HUES64 (cell line): ENCODE measurements at regions not wholly inside any gene's neighbourhood (a gene's known extent, or its start where the extent isn't known, plus 50 kb on each side); places are given as distances from the start of the nearest gene placed in this dataset.
A peak's percentile ranks its signal among the peaks of the same experiment; 100 is the strongest.

Experiments used
- H3K27ac ChIP-seq: 2 replicates; pipeline ENCODE4 v1.7.0; 2013; ENCODE audit warnings: low read depth, low read length, inconsistent platforms
- H3K27me3 ChIP-seq: 2 replicates; pipeline ENCODE4 v1.6.1; 2013; ENCODE audit warnings: mild to moderate bottlenecking, low read length; ENCODE audit not compliant: insufficient read depth
- H3K36me3 ChIP-seq: 2 replicates; pipeline ENCODE4 v1.6.1; 2013; ENCODE audit warnings: mild to moderate bottlenecking, low read length; ENCODE audit not compliant: insufficient read depth
- H3K4me1 ChIP-seq: 2 replicates; pipeline ENCODE4 v1.6.1; 2013; ENCODE audit warnings: mild to moderate bottlenecking, low read length, moderate library complexity; ENCODE audit not compliant: insufficient read depth
- H3K4me3 ChIP-seq: 2 replicates; pipeline ENCODE4 v1.5.1; 2013; ENCODE audit warnings: mild to moderate bottlenecking, low read length, moderate library complexity
- H3K9ac ChIP-seq: 2 replicates; pipeline ENCODE4 v1.6.1; 2013; ENCODE audit warnings: mild to moderate bottlenecking, low read depth, low read length
- H3K9me3 ChIP-seq: 2 replicates; pipeline ENCODE4 v1.6.1; 2013; ENCODE audit warnings: low read depth, low read length; ENCODE audit not compliant: insufficient read depth
- WGBS: fragments of 150-250, 120-280 bp; methylation state at CpG from one replicate; pipeline ENCODE4 v1.1.7; 2013; ENCODE audit warnings: missing lambda C conversion rate; 5-methylcytosine and 5-hydroxymethylcytosine counted together

GRCh38 chr20:63103402-63104311 is 96.9 kb upstream of the BHLHE23 start:
- H3K4me3 ChIP-seq = no peak overlapping the region
- no peak overlapping the region for H3K27ac ChIP-seq
- H3K9ac ChIP-seq = no peak overlapping the region
- H3K4me1 ChIP-seq = 0 out of 2 replicates have a peak, but pooled peaks cover 6% of the 10 kb centered on the region
- 69% methylated on average over 19 of the region's 21 CpGs for WGBS
- H3K27me3 ChIP-seq = peaks cover 51% of the 10 kb centered on the region
- H3K36me3 ChIP-seq = no peaks in the 10 kb centered on the region
- H3K9me3 ChIP-seq = no peaks in the 10 kb centered on the region

GRCh38 chr20:63102721-63103375 is 96.1 kb upstream of the BHLHE23 start:
- H3K9me3 ChIP-seq = no peaks in the 10 kb centered on the region
- WGBS = 5% methylated on average over 55 of the region's 55 CpGs
- no peaks in the 10 kb centered on the region for H3K36me3 ChIP-seq
- no peak overlapping the region for H3K27ac ChIP-seq
- H3K4me3 ChIP-seq = peak overlapping the region; percentile 41
- 0 out of 2 replicates have a peak, but pooled peaks cover 6% of the 10 kb centered on the region for H3K4me1 ChIP-seq
- H3K9ac ChIP-seq = no peak overlapping the region
- H3K27me3 ChIP-seq = peaks cover 55% of the 10 kb centered on the region

- H3K4me3 ChIP-seq = peak overlapping the region; percentile 41
- peaks cover 58% of the 10 kb centered on the region for H3K27me3 ChIP-seq
These were observed 95.3 kb upstream of the BHLHE23 start for GRCh38 chr20:63101781-63102720.

GRCh38 chr20:63100926-63101699 is 94.3 kb upstream of the BHLHE23 start:
- peaks cover 58% of the 10 kb centered on the region for H3K27me3 ChIP-seq
- WGBS = 35% methylated on average over 15 of the region's 15 CpGs
- H3K9ac ChIP-seq = no peak overlapping the region
- no peaks in the 10 kb centered on the region for H3K36me3 ChIP-seq
- no peak overlapping the region for H3K27ac ChIP-seq
- H3K9me3 ChIP-seq = no peaks in the 10 kb centered on the region
- no peak overlapping the region for H3K4me3 ChIP-seq
- H3K4me1 ChIP-seq = 0 out of 2 replicates have a peak, but pooled peaks cover 6% of the 10 kb centered on the region

More at GRCh38 chr20:63101781-63102720, 95.3 kb upstream of the BHLHE23 start:
- Histone ChIP-seq H3K9ac (no peak overlapping the region), H3K4me1 (0 out of 2 replicates have a peak, but pooled peaks cover 6% of the 10 kb centered on the region), H3K27ac (no peak overlapping the region), H3K9me3 (no peaks in the 10 kb centered on the region), H3K36me3 (no peaks in the 10 kb centered on the region)
- WGBS = 2% methylated on average over 100 of the region's 100 CpGs

GRCh38 chr20:63100174-63100925 is 93.6 kb upstream of the BHLHE23 start:
- Histone ChIP-seq H3K9me3 (no peaks in the 10 kb centered on the region), H3K27ac (no peak overlapping the region), H3K36me3 (no peaks in the 10 kb centered on the region), H3K4me1 (0 out of 2 replicates have a peak, but pooled peaks cover 6% of the 10 kb centered on the region), H3K9ac (no peak overlapping the region), H3K27me3 (peaks cover 58% of the 10 kb centered on the region), H3K4me3 (no peak overlapping the region)
- 28% methylated on average over 10 of the region's 14 CpGs for WGBS

GRCh38 chr20:63099456-63100173 is 92.9 kb upstream of the BHLHE23 start:
- no peaks in the 10 kb centered on the region for H3K9me3 ChIP-seq
- no peak overlapping the region for H3K9ac ChIP-seq
- no peak overlapping the region for H3K27ac ChIP-seq
- peaks cover 58% of the 10 kb centered on the region for H3K27me3 ChIP-seq
- no peaks in the 10 kb centered on the region for H3K36me3 ChIP-seq
- no peak overlapping the region for H3K4me3 ChIP-seq
- WGBS = 27% methylated on average over 21 of the region's 22 CpGs
- 0 out of 2 replicates have a peak, but pooled peaks cover 6% of the 10 kb centered on the region for H3K4me1 ChIP-seq

- Histone ChIP-seq H3K27me3 (peaks cover 52% of the 10 kb centered on the region), H3K9me3 (no peaks in the 10 kb centered on the region)
These were observed 91.5 kb upstream of the BHLHE23 start for GRCh38 chr20:63098195-63098810.

GRCh38 chr20:63097336-63097831 is 90.6 kb upstream of the BHLHE23 start:
- Histone ChIP-seq H3K4me1 (0 out of 2 replicates have a peak, but pooled peaks cover 6% of the 10 kb centered on the region), H3K9ac (no peak overlapping the region), H3K36me3 (no peaks in the 10 kb centered on the region), H3K9me3 (no peaks in the 10 kb centered on the region), H3K27ac (no peak overlapping the region), H3K27me3 (peaks cover 44% of the 10 kb centered on the region), H3K4me3 (no peak overlapping the region)
- 83% methylated on average over 21 of the region's 21 CpGs for WGBS

More at GRCh38 chr20:63098195-63098810, 91.5 kb upstream of the BHLHE23 start:
- no peak overlapping the region for H3K9ac ChIP-seq
- 82% methylated on average over 6 of the region's 6 CpGs for WGBS
- H3K27ac ChIP-seq = no peak overlapping the region
- no peak overlapping the region for H3K4me3 ChIP-seq
- no peaks in the 10 kb centered on the region for H3K36me3 ChIP-seq
- H3K4me1 ChIP-seq = 0 out of 2 replicates have a peak, but pooled peaks cover 6% of the 10 kb centered on the region
